ENCODE measurements at regions not wholly inside any gene's neighbourhood (a gene's known extent, or its start where the extent isn't known, plus 50 kb on each side); places are given as distances from the start of the nearest gene placed in this dataset.

DNA sequence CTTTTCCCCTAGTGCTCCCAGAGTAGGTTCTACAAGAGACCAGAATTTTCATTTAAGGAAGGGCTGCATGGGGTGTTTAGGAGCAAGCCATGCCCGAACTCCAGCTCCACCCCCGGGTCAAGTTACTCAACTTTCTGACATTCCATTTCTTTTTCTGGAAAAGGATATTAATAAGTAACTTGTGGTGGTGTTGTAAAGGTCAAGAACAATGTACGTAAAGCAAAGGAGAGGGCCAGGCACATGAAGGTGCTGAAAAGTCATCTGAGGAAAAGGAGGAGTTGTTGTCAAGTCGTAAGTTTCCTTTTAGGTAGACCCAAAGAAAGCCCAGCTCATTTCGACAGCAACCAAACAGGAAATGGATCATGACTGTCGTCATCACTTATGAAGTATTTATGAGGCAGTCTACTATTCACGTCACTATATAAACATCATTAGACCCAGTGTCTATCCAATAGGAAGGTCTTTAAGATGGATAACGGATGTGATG, 319.6 kb upstream of the IL12A start:
- H3K27me3 ChIP-seq (ENCODE audit: insufficient read depth, low read length) = no peaks in the 10 kb centered on the region
- H3K4me3 ChIP-seq (ENCODE audit: insufficient read depth, low read length) = no peak overlapping the region
- no peaks in the 10 kb centered on the region for H4K20me1 ChIP-seq (ENCODE audit: insufficient read depth, low read length)
- no peak for DNase-seq (ENCODE audit: insufficient read length, low spot score, missing footprints)
- no peaks in the 10 kb centered on the region for H3K4me1 ChIP-seq (ENCODE audit: insufficient read depth, low read length)
- H2AFZ ChIP-seq (ENCODE audit: low read length) = peak overlapping the region; percentile 60
- no peak overlapping the region for H3K4me2 ChIP-seq (ENCODE audit: insufficient read depth, low read length)
- H3K79me2 ChIP-seq (ENCODE audit: insufficient read depth, low read length) = no peaks in the 10 kb centered on the region
- H3K27ac ChIP-seq (ENCODE audit: low read depth, low read length) = no peak overlapping the region
- H3K9me3 ChIP-seq (ENCODE audit: low read depth, low read length) = no peaks in the 10 kb centered on the region
- TF ChIP-seq, protein P1, sequence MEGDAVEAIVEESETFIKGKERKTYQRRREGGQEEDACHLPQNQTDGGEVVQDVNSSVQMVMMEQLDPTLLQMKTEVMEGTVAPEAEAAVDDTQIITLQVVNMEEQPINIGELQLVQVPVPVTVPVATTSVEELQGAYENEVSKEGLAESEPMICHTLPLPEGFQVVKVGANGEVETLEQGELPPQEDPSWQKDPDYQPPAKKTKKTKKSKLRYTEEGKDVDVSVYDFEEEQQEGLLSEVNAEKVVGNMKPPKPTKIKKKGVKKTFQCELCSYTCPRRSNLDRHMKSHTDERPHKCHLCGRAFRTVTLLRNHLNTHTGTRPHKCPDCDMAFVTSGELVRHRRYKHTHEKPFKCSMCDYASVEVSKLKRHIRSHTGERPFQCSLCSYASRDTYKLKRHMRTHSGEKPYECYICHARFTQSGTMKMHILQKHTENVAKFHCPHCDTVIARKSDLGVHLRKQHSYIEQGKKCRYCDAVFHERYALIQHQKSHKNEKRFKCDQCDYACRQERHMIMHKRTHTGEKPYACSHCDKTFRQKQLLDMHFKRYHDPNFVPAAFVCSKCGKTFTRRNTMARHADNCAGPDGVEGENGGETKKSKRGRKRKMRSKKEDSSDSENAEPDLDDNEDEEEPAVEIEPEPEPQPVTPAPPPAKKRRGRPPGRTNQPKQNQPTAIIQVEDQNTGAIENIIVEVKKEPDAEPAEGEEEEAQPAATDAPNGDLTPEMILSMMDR (IDR thresholded peaks at IDR 0.05; ENCODE audit: extremely low read depth, low read depth, low read length) = no peak
- no peaks in the 10 kb centered on the region for H3K36me3 ChIP-seq (ENCODE audit: insufficient read depth, low read length)

DNA sequence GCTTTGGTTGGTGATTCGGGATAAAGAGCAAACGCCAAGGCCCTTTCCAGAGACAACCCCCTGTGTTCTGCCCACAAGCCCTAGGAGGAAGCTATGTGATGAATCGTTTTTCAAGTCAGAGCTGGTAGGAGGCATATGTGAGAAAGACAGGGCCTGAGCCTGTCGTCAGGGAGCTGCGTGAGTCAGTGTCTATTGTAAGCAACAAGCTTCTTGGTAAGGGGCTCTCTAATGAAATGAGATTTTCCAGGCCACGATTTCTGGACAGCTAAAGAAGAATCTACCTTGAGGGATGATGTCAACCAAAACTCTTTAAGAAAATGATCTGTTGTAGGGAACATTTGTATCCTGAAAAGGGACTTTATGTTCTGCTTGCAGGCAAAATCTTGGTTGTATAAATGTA, 318.9 kb upstream of the IL12A start:
- Histone ChIP-seq H2AFZ (ENCODE audit: low read length) (peak overlapping the region; percentile 30), H3K4me3 (ENCODE audit: insufficient read depth, low read length) (no peak overlapping the region), H3K79me2 (ENCODE audit: insufficient read depth, low read length) (no peaks in the 10 kb centered on the region), H4K20me1 (ENCODE audit: insufficient read depth, low read length) (no peaks in the 10 kb centered on the region), H3K9me3 (ENCODE audit: low read depth, low read length) (no peaks in the 10 kb centered on the region), H3K27me3 (ENCODE audit: insufficient read depth, low read length) (no peaks in the 10 kb centered on the region), H3K4me1 (ENCODE audit: insufficient read depth, low read length) (no peaks in the 10 kb centered on the region), H3K4me2 (ENCODE audit: insufficient read depth, low read length) (no peak overlapping the region), H3K36me3 (ENCODE audit: insufficient read depth, low read length) (no peaks in the 10 kb centered on the region), H3K27ac (ENCODE audit: low read depth, low read length) (no peak overlapping the region)
- TF ChIP-seq, protein P1 (IDR thresholded peaks at IDR 0.05; ENCODE audit: extremely low read depth, low read depth, low read length) = no peak
- DNase-seq (ENCODE audit: insufficient read length, low spot score, missing footprints) = no peak

GRCh38 chr3:159672728-159673688, 315.6 kb upstream of the IL12A start:
- no peak for DNase-seq (ENCODE audit: insufficient read length, low spot score, missing footprints)
- Histone ChIP-seq H3K4me1 (ENCODE audit: insufficient read depth, low read length) (no peaks in the 10 kb centered on the region), H3K9me3 (ENCODE audit: low read depth, low read length) (no peaks in the 10 kb centered on the region), H2AFZ (ENCODE audit: low read length) (no peak overlapping the region), H3K79me2 (ENCODE audit: insufficient read depth, low read length) (no peaks in the 10 kb centered on the region), H3K27me3 (ENCODE audit: insufficient read depth, low read length) (no peaks in the 10 kb centered on the region), H3K36me3 (ENCODE audit: insufficient read depth, low read length) (no peaks in the 10 kb centered on the region), H4K20me1 (ENCODE audit: insufficient read depth, low read length) (no peaks in the 10 kb centered on the region), H3K27ac (ENCODE audit: low read depth, low read length) (no peak overlapping the region), H3K4me3 (ENCODE audit: insufficient read depth, low read length) (no peak overlapping the region), H3K4me2 (ENCODE audit: insufficient read depth, low read length) (no peak overlapping the region)
- TF ChIP-seq, protein P1 (IDR thresholded peaks at IDR 0.05; ENCODE audit: extremely low read depth, low read depth, low read length) = peak; percentile 10

DNA sequence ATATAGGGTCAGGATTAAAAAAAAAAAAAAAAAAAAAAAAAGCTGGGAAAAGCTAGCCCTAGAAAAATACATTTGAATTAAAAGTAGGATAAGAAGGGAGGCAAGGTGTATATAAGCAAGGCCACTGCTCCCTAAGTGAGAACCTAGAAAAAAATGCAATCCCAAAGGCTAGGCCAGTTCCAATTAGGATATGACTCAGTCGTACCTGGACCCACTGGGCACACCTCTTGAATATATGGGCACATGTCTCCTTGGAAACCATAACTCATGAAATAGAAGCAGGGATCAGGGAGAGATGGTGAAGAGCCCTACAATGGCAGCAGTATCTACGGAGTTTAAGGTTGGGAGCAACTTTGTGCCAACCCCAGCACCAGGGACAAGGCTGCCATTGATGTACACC, 314.1 kb upstream of the IL12A start:
- H3K27ac ChIP-seq (ENCODE audit: low read depth, low read length) = no peak overlapping the region
- H3K36me3 ChIP-seq (ENCODE audit: insufficient read depth, low read length) = no peaks in the 10 kb centered on the region
- H2AFZ ChIP-seq (ENCODE audit: low read length) = no peak overlapping the region
- no peaks in the 10 kb centered on the region for H3K4me1 ChIP-seq (ENCODE audit: insufficient read depth, low read length)
- no peaks in the 10 kb centered on the region for H3K27me3 ChIP-seq (ENCODE audit: insufficient read depth, low read length)
- TF ChIP-seq, protein P1 (IDR thresholded peaks at IDR 0.05; ENCODE audit: extremely low read depth, low read depth, low read length) = no peak
- no peak overlapping the region for H3K4me2 ChIP-seq (ENCODE audit: insufficient read depth, low read length)
- DNase-seq (ENCODE audit: insufficient read length, low spot score, missing footprints) = no peak
- no peaks in the 10 kb centered on the region for H3K79me2 ChIP-seq (ENCODE audit: insufficient read depth, low read length)
- no peaks in the 10 kb centered on the region for H3K9me3 ChIP-seq (ENCODE audit: low read depth, low read length)
- H3K4me3 ChIP-seq (ENCODE audit: insufficient read depth, low read length) = no peak overlapping the region
- no peaks in the 10 kb centered on the region for H4K20me1 ChIP-seq (ENCODE audit: insufficient read depth, low read length)

Measured in osteoblast (primary cell).